Caki2 (cell line): ENCODE measurements at regions not wholly inside any gene's neighbourhood (a gene's known extent, or its start where the extent isn't known, plus 50 kb on each side); places are given as distances from the start of the nearest gene placed in this dataset.

ENCODE experiments used
- DNase-seq: peaks from one replicate; pipeline ENCODE4 v3.0.0-alpha.2; 2015; ENCODE audit warnings: low read depth
- in situ Hi-C: cut with HindIII; loops from 2 replicates; pipeline ENCODE4 v1.10.0; 2016; ENCODE audit warnings: low sequenced_read_pairs, low pct_unique_long_range_greater_than_20kb, mixed read lengths

DNA sequence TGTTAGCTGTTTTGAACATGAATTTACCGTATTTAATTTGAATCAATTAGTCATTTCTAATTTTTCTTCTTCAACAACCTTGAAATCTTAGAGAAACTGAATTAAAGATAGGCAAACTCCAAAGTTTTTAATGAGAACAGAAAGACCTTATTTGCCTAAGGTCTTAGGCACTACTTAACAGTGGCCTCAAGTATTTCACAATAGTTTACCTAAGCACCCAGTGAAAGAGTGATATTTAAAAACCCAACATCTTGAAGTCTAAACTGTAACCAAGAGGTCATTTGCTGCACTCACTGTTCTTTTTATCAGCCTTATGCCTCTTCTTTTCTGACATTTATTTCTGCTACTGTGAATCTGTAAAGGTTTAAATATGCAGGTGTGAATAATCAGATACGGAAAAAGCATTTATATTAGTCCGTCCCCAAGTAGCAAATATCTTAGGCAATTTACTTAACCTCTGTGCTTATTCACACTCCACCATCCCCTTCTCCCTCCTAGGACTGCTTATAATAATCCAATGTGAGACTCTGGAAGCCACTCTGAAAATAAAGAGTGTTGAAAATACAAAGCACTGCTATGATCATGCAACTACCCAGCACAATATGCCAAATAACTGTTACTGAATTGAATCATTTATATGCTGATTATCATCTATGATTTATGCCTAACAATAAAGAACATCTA is 105.7 kb downstream of the ELAPOR2 start:
- no peak for DNase-seq
- in situ Hi-C loops = no loop called here

DNA sequence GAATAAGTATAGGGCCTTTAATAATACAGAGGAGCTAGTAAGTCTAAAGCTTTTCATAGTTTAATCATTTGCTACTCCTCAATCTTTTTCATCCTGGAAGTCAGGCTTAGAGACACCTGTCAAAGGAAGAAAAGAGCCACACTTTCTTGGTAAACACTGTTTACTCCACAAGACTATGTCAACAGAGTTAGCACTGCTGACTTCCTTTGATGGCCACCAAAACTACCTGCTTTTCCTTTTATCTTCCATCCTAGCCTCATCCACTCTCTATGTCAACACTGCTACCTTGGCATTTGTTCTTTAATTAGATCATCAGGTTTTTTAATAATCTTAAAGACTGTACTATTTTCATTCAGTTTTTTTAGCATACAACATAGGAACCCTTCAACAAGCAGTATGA is 106.2 kb downstream of the ELAPOR2 start:
- DNase-seq = no peak
- in situ Hi-C loops = no loop called here

DNA sequence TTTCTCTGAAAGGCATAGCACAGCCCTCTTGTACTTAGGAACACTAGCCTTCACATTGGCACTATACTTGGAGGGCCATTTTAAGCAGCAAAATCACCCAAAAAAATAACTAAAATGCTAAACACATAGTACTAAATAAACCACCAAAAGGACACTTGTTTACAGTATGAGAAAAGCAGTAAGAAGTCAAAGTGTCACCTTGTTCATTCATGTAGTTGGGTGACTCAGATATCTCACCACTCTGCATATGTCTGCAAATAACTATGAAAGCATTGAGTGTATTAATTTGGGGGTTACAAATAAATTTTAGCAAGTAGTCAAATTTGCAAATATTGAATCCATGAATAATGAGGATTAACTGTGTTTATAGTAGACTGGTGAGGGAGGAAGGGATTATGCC is 107.6 kb downstream of the ELAPOR2 start:
- in situ Hi-C loops = no loop called here
- DNase-seq = no peak

DNA sequence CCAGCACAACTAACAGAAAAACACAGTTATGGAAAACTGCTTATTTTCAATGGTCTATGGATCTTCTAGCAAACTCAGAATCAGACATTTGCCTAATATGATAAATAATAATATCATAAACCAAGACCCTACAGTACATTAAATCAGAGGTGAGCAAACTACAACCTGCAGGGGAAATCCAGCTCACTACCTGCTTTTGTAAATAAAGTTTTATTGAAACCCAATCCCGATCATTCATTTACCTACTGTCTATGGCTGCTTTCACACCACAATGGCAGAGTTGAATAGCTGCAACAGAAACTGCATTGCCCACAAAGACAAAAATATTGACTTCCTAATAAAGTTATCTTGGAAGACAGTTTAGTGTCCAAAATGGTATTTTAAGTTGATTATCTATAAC is 108.5 kb downstream of the ELAPOR2 start:
- in situ Hi-C loops = no loop called here
- DNase-seq = no peak

DNA sequence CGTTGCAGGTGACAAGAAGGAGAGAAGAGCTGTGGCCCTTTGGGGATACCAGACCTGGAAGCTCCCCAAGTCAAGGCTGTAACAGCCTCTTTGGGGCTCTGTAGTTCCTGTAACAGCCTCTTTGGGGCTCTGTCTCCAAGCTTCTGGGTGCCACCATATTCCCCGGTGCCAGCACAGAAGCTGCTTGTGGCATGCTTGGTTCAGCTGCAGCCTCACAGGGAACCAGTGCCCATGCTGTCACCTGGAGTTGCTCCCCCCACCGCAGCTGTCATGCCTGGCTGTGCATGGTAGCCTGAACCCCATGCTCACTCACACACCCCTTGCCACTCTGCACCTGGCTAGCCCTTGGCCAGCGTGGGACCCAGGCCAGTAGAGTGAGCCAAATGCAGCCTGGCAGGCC is 109.1 kb downstream of the ELAPOR2 start:
- DNase-seq = no peak
- in situ Hi-C loops = no loop called here

DNA sequence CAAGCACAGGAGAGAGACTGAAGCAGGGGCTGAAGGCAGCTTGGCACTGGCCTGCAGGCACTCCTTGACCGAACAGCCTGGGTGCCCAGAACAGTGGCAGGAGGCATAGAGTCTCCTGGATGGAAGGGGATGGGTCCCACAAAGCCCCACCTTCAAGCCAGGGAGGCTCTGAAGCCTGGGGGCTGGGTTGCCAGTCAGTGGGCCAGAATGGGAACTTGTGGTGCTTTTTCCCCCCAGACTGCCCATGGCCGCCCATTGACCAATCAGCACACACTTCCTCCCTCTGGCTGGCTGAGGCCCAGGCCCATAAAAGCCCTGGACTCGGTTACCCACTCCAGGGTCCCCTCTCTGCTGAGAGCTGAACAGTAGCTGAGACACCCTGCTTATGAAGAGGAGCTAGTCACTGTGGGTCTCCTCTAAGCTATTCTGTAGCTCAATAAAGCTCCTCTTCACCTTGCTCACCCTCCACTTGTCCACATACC is 109.6 kb downstream of the ELAPOR2 start:
- in situ Hi-C loops = no loop called here

DNA sequence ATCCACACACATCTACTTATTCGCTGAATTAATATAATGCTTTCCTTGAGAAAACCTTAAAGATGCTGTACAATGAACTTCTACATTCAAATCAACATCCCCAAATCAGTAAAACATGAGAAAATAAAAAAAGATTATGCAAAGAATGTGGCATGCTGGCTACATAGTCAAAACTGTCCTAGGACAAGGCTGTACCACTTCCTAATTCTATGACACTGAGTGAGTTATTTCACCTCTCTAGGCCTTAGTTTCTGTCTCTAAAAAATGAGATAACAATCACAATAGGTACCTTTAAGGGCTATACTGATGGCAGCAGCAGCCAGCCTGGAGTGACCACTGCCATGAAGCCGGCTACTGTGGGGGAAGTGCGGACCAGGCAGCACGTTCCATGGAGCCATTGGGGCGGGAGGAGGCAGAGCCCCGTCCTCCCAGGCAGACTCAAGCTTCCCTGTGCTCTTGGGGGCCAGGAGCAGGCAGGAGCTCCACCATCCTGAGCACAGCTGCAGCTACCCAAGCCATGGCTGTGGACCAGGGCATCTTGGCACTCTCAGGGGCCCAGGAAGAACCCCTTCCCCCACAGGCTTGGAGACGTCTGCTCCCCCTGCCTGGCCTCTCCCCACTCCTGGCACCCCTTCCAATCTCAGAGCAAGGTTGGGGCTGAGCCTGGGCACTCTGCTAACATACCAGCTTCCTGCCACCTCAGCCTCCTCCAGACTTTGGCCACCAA is 110.2 kb downstream of the ELAPOR2 start:
- in situ Hi-C loops = no loop called here

More for the DNA sequence above, 109.6 kb downstream of the ELAPOR2 start:
- DNase-seq = no peak

DNA sequence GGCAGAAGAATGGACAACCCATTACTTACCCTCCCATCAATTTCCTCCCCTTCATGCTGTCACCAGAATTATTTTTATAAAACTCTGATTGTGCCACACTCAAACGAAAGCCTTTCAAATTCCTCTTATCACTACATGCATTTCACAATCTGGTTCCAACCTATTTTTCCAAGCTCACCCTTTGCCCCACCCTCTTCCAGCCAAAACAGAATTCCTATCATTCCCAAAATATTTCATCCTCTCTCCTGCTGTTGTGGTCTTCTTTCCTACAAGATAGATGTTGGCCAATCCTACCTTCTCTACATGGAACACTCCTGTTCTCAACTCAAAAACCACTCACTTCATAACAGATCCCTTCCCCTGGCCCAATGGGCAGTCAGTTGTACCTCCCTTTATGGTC is 111.5 kb downstream of the ELAPOR2 start:
- in situ Hi-C loops = no loop called here

More for the DNA sequence above, 110.2 kb downstream of the ELAPOR2 start:
- no peak for DNase-seq

DNA sequence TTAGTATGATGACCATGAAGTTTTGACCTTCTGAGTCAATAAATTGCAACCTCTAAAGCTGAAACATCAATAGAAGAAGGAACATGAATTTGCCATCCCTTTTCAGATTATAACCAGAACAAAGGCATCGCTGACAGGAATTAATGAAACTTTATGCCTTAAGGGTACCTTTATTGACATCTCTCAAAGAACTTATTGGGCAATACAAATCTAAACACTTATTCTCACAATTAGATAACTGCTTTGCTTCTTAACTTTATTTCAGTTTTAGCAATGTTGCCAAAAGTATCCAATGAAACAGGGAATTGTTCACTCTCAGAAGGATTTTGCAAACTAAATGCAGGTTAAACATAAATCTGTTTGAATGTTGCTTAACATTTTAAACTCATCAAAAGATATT is 116.0 kb downstream of the ELAPOR2 start:
- in situ Hi-C loops = no loop called here
- no peak for DNase-seq

More for the DNA sequence above, 111.5 kb downstream of the ELAPOR2 start:
- no peak for DNase-seq

DNA sequence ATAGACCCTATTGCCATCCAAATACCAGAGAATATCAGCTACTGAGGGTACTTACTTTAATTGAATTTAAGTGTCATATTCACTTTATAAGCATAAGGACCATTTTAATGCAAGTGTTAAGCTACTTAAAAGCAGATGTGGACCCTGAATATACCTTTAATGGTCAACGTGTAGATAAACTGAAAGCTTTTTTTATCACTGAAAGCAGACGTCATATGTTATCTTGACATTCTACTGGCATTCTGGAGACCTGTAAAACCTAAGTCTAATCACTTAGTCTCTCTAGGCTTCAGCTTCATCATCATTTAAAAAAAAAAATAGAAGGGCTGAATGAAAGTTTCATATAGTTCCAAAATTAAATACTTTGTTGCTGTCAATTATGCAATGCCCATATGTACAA is 116.5 kb downstream of the ELAPOR2 start:
- in situ Hi-C loops = no loop called here
- DNase-seq = no peak

DNA sequence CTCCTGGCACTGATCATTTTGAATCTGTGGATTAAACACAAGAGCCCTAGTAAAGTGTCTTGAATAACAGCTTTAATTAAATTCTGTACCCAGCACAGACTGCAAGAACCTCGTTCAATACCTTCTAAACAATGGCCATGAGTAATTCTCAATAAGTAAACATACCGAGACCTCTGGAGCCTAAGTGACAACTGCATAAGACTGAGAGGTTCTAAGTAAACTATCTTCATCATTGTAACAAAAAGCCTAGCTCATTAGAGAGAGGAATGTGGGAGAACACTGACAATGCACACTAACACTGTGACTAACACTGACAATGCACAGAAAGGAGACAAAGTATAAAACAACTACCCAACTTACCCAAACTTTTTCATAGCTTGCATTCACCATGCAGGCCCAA is 117.4 kb downstream of the ELAPOR2 start:
- in situ Hi-C loops = no loop called here
- DNase-seq = no peak

DNA sequence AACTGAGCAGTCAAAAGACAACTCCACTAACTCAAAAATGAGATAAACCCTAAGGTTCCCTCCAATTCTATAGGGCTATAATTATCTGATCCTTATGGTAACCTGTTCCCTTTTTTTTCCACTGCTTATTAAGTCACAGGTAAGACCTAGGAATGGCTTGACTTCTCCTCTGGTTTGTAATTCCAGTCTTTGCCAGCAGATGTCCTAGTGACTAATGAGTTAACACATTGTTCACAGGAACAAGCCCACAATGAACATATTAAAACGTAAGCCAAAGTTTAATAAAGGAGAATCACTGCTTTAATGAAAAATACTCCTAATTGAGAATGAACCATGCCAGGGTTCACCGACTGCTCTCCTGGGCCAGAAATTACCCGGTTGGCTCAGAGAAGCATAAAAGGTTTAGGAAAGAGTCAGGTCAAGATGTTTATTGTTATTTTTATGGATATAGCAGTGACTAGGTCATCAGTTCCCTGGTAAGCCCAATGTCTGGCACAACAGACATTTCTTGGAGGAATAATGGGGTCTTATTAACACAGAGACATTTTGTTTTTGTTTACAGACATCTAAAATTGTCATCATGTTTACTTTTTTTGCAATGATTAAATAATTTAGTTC is 120.1 kb downstream of the ELAPOR2 start:
- peak; percentile 22 for DNase-seq
- in situ Hi-C loops = no loop called here

DNA sequence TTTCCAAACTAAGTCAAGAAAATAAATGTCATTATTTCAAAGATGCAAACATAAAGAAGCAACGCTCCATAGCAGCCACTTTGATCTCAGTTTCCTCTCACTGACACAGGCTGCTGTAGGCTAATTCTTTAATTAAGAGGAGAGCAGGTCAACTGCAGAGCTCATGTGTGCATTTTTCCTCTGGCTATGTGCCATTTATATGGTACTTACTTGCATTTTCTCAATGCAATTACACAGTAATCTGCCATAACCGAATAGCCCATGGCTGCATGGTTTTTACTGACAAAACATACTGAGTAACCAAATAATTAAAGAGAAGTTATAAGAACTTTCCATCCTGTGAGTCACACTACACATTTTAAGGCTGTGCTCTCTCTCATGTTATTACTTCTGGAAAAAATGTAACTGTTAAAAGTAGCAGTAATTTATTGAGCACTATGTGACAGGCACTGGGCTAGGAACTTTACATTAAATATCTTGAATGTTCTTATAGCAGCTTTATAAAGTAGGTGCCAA is 122.0 kb downstream of the ELAPOR2 start:
- no peak for DNase-seq
- in situ Hi-C loops = no loop called here

DNA sequence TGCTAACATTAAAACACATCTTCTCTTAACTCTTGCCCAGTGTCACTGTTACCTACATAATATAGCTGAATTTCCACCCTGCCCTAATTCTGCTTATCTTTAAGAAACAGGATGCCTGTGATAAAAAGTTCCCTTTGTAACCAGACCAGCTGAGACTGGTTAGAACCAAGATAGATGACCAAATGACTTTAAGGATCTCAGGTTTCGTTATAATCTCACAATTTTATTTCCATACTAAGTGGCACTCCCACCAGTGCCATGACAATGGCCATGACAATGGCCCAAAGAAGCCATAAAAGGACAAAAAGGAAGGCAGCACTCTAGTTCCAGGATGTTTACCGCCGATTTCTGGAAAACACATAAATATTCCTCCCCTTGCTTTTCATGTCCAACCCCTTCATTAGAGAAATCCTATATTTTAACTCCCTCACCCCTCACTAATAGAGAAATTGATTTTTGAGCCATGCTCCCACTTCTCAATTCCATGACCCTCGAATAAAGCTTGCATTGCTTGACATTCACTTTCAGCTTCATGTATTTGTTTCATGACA is 126.1 kb downstream of the ELAPOR2 start:
- in situ Hi-C loops = no loop called here

DNA sequence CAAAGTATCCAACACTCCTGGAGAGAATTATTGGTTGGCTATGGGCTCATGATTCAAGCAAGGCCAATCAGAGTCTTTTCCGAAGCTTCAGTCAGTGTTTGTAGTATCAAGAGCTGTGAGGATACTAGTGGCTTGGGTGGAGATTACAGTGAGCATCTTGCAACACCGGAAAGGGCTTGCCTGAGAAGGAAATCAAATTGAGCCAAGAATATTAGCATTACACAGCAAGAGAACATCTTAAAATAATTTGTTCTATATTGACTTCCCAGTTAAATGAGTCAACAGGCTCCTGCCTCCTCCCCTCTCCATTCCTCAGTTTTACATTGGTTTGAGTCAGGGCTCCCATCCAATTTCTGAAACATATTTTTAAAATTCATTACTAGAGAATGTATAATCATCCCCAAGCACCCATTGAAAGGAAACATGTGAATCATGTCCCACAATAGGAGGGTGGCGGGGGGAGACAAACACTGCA is 127.4 kb downstream of the ELAPOR2 start:
- in situ Hi-C loops = no loop called here

More for the DNA sequence above, 126.1 kb downstream of the ELAPOR2 start:
- no peak for DNase-seq

DNA sequence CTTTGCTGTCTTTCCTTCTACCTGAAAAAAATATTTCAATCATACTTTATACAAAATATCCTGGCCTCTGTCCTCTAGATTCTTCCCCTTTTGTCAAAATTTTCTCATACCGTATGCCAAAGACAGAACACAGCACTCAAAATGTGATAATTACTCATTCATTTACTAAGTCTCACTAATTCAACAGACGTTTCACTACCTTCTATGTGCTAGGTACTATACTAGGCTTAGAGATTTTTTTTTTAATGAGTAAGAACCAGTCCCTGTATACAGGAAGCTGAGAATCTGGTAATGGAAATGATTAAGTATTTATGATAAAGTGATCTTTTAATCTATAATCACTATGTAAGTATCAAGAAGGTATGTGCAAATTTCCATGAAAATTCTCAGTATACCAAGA is 128.0 kb downstream of the ELAPOR2 start:
- no peak for DNase-seq
- in situ Hi-C loops = no loop called here

More for the DNA sequence above, 127.4 kb downstream of the ELAPOR2 start:
- no peak for DNase-seq

DNA sequence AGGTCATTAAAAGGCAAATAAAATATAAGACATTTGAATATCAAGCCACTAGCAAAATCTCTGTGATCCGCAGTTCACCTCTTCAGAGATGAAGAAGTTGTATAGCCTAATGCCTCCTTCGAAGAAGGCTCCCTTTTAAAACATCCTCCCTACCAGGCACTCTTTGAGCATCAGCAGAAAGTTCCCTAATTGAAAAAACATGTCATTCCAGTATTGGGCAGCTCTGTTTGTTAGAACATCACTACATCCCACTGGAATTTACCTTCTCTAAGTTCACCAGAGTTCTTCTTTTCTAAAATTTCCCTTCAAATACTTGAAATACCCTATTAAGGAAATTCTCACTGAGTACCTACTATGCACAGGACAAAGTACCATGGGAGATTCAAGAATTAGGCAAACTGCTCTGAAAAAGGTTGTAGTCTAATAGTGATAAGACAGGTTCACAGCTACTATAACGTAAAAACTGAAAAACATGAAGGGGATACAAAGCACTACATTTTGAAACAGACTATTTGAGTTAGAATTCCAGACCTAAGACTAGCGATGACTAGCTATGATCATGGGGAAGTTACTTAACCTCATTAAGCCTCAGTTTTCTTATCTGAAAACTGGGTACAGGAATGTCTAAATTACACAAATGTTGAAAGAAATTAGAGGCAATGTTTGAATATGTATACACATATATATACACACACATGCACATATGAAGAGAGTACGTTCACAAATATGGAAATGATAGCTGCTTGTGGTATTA is 128.7 kb downstream of the ELAPOR2 start:
- in situ Hi-C loops = no loop called here
- no peak for DNase-seq
